GM12891 (cell line): ENCODE measurements at regions not wholly inside any gene's neighbourhood (a gene's known extent, or its start where the extent isn't known, plus 50 kb on each side); places are given as distances from the start of the nearest gene placed in this dataset.
"Not testable (repeated sequence)": the region's sequence is repeated elsewhere in the genome, so short reads cannot be mapped to it uniquely, and the experiment has no call there.

Experiments
- DNase-seq: peaks from one replicate; pipeline ENCODE4 v3.0.0; 2011; ENCODE audit warnings: low spot score; ENCODE audit not compliant: insufficient read length
- FAIRE-seq: peaks from 2 replicates; lab custom pipeline; 2011; peaks lifted over from hg19 to GRCh38; lab: Jason Lieb, UNC
- PAX5 ChIP-seq: IDR thresholded peaks from 2 replicates; pipeline ENCODE4 v1.6.1; 2011; ENCODE audit warnings: low read length, moderate library complexity, mild to moderate bottlenecking; ENCODE audit not compliant: insufficient read depth, severe bottlenecking
- POLR2A ChIP-seq: IDR thresholded peaks from 2 replicates; pipeline ENCODE4 v1.6.1; 2011; ENCODE audit warnings: low read depth, low read length, control low read depth
- POLR2AphosphoS5 ChIP-seq: IDR thresholded peaks from 2 replicates; pipeline ENCODE4 v1.6.1; 2011; ENCODE audit warnings: low read depth, low read length, control low read depth
- POU2F2 ChIP-seq: IDR thresholded peaks from 2 replicates; pipeline ENCODE4 v1.6.1; 2011; ENCODE audit warnings: low read depth, mild to moderate bottlenecking, control low read depth, low read length, moderate library complexity
- SPI1 ChIP-seq: IDR thresholded peaks from 2 replicates; pipeline ENCODE4 v1.6.1; 2011; ENCODE audit warnings: low read depth, low read length, control low read depth
- TAF1 ChIP-seq: IDR thresholded peaks from 2 replicates; pipeline ENCODE4 v1.6.1; 2011; ENCODE audit warnings: low read depth, low read length, control low read depth

GRCh38 chr21:35819134-35819533 is 241.2 kb downstream of the SETD4 start:
- no peak for DNase-seq
- no peak for FAIRE-seq
- TF ChIP-seq POU2F2 (no peak), PAX5 (no peak), POLR2AphosphoS5 (no peak), SPI1 (no peak), TAF1 (no peak), POLR2A (no peak)

DNA sequence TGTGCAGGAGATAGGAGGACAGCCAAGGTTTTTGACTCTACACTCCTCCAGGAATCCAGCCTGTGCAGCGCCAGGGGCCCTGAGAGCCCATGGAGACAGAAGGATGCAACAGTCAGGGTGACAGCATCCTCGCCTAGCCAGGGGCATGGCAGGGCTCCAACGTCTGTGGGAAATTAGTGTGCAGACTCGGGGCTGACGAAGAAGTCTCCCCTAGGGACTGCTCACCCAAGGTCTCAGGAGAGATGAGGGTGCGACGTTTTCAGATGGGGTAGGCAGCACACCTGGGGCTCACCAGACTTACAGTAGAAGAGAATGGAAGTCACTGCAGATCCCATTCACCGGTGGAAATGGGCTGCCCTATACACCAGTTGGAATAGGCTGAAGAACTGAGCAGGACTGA is 241.7 kb downstream of the SETD4 start:
- DNase-seq = no peak
- TF ChIP-seq POU2F2 (no peak), PAX5 (no peak), POLR2AphosphoS5 (no peak), TAF1 (no peak), POLR2A (no peak), SPI1 (no peak)
- no peak for FAIRE-seq

DNA sequence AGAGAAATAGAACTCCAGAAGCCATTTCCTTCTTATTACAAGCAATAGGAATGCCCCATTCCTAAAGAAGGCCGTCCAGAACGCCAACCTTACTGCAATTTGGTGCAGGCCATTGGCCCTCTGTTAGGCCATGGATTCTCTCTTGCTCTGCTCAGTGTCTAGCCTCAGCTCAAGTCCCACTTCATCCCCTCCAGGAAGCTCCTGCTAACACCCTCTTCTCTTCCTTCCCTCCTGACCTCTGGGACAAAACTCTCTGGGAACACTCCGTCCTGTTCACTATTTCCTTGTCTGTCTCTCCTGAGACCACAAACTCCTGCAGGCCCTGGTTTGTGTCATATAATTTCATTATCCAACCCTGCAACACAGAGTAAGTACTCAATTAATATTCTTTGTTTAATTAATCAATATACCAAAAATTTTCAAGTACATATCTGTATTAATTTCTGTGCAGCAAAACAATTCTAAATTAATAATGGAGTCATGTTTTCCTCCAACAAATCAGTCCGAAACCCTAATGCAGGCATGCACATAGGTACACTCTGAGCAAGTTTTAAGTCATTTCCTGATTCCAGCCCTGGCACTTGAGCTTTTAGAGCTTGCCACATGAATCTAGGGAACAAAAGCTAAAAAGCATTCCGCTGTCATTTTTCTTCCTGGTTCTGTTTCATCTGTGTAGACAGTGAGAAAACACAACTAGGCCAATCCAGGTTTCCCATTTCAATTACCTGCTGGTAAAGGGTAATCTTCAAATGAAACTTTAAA is 245.3 kb downstream of the SETD4 start:
- DNase-seq (no peak), FAIRE-seq (no peak)
- TF ChIP-seq POLR2AphosphoS5 (no peak), TAF1 (no peak), PAX5 (no peak), SPI1 (no peak), POU2F2 (no peak), POLR2A (no peak)

DNA sequence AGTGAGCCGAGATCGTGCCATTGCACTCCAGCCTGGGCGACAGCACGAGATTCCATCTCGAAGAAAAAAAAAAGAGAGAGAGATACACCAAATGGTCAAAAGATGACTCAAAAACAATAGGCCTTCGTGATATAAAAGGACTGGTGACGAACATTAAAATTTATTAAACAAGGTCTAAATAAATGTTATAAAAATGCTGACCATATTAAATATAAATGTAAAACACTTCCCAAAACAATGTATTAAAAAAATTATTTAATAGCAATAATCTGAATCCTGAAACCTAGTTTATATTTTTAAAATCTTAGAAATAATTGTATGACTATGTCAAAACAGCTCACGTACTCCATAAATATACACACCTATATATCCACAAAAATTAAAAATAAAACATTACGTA is 247.6 kb downstream of the SETD4 start:
- DNase-seq = no peak
- no peak for FAIRE-seq
- TF ChIP-seq TAF1 (no peak), POLR2A (no peak), POLR2AphosphoS5 (no peak), SPI1 (no peak), PAX5 (no peak)

DNA sequence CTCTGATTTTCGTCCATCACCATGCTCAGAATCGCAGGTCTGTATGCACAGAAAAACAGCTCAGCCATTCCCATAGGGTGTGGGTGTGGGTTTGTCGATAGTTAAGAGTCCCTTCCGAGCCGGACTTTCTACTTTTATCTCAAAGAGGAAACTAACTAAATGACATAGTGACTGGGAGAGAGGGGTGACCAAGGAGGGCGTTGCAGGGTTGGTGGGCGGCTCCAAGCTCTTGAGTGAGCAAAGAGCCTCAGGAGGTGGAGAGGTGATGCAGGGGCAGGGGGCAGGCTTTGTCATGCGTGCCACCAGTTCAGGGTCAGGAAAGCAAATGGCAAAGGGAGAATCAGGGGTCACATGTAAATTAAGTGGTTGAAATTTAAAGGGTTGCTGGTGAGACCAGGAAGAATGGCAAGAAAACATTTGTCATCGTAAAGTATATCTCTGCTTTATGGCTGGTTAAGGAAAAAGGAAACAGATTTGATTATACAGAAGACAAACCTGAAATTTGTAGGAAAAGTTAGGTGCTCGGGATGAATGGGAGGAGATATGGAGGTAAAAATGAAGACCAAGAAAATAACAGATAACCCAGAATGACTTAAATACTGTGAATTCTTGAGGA is 249.0 kb downstream of the SETD4 start:
- FAIRE-seq (no peak), DNase-seq (no peak)
- TF ChIP-seq SPI1 = no peak
- no peak for TF ChIP-seq POU2F2
- no peak for TF ChIP-seq PAX5
- no peak for TF ChIP-seq TAF1
- no peak for TF ChIP-seq POLR2AphosphoS5
- TF ChIP-seq POLR2A = no peak

- TF ChIP-seq POU2F2 = no peak
- no peak for TF ChIP-seq POLR2A
- TF ChIP-seq TAF1 = no peak
- TF ChIP-seq PAX5 = no peak
- FAIRE-seq (no peak), DNase-seq (no peak)
Measured at GRCh38 chr21:35810431-35810970, 249.8 kb downstream of the SETD4 start.

DNA sequence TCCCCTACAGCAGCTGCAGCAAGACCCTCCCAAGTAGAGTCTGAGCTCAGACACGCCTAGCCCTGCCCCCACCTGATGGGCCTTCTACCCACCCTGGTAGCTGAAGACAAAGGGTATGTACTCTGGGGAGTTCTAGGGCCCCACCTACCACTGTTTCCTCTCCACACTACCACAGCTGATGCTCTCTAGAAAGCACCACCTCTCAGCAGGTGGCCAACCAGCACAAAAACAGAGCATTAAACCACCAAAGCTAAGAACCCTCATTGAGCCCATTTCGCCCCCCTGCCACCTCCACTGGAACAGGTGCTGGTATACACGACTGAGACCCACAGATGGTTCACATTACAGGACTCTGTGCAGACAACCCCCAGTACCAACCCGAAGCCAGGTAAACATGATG is 258.9 kb downstream of the SETD4 start:
- TF ChIP-seq POLR2AphosphoS5 (no peak), POLR2A (no peak), TAF1 (no peak), SPI1 (no peak), PAX5 (no peak)
- FAIRE-seq = no peak
- no peak for DNase-seq

GRCh38 chr21:35800796-35801385 is 259.4 kb downstream of the SETD4 start:
- not testable (repeated sequence) for FAIRE-seq, DNase-seq

GRCh38 chr21:35796844-35797243 is 263.5 kb downstream of the SETD4 start:
- DNase-seq (no peak), FAIRE-seq (no peak)
- TF ChIP-seq TAF1 (no peak), POLR2AphosphoS5 (no peak), POLR2A (no peak), PAX5 (no peak), POU2F2 (no peak), SPI1 (no peak)

- not testable (repeated sequence) for DNase-seq, FAIRE-seq
Measured at GRCh38 chr21:35794527-35794926, 265.8 kb downstream of the SETD4 start.
